AG04450 (cell line): ENCODE measurements at regions not wholly inside any gene's neighbourhood (a gene's known extent, or its start where the extent isn't known, plus 50 kb on each side); places are given as distances from the start of the nearest gene placed in this dataset.
"Not testable (repeated sequence)": the region's sequence is repeated elsewhere in the genome, so short reads cannot be mapped to it uniquely, and the experiment has no call there.

Source experiments
- CTCF ChIA-PET: fragments of 300-600, 350-600 bp; formaldehyde crosslinking; extraction: SDS; loops from one replicate; lab custom pipeline; 2022; ENCODE audit warnings: antibody characterized with exemption, inconsistent platforms; lab: Charles Lee
- POLR2A ChIA-PET: fragments of 350-600 bp; formaldehyde crosslinking; extraction: SDS; loops from one replicate; lab custom pipeline; 2021; ENCODE audit warnings: antibody characterized with exemption, inconsistent platforms; lab: Yijun Ruan, JAX
- DNase-seq: peaks from one replicate; pipeline ENCODE4 v3.0.0-alpha.2; 2011; ENCODE audit warnings: low read depth, low spot score
- H3K27ac ChIP-seq: one replicate; pipeline ENCODE4 v1.5.1; 2012; ENCODE audit warnings: low read depth, low read length, control low read depth
- H3K27me3 ChIP-seq: one replicate; pipeline ENCODE4 v1.6.0; 2012; ENCODE audit warnings: low read length; ENCODE audit not compliant: control insufficient read depth, insufficient read depth
- H3K4me3 ChIP-seq: 2 replicates; pipeline ENCODE4 v1.5.1; 2011; ENCODE audit warnings: mild to moderate bottlenecking, low read depth, low read length, control low read depth
- H3K9me3 ChIP-seq: 2 replicates; pipeline ENCODE4 v1.5.1; 2012; ENCODE audit warnings: low read length; ENCODE audit not compliant: control insufficient read depth, insufficient read depth
- TF ChIP-seq, protein P1 (sequence below): IDR thresholded peaks from 2 replicates; pipeline ENCODE4 v1.5.1; 2011; ENCODE audit warnings: low read depth, low read length, control low read depth, inconsistent platforms

GRCh38 chr6:109251839-109252238 is 130.4 kb downstream of the CD164 start:
- Histone ChIP-seq H3K4me3 (no peak overlapping the region), H3K9me3 (no peaks in the 10 kb centered on the region), H3K27ac (no peak overlapping the region), H3K27me3 (peaks cover 6% of the 10 kb centered on the region)
- POLR2A ChIA-PET = no interaction called here
- no peak for DNase-seq
- TF ChIP-seq, protein P1, sequence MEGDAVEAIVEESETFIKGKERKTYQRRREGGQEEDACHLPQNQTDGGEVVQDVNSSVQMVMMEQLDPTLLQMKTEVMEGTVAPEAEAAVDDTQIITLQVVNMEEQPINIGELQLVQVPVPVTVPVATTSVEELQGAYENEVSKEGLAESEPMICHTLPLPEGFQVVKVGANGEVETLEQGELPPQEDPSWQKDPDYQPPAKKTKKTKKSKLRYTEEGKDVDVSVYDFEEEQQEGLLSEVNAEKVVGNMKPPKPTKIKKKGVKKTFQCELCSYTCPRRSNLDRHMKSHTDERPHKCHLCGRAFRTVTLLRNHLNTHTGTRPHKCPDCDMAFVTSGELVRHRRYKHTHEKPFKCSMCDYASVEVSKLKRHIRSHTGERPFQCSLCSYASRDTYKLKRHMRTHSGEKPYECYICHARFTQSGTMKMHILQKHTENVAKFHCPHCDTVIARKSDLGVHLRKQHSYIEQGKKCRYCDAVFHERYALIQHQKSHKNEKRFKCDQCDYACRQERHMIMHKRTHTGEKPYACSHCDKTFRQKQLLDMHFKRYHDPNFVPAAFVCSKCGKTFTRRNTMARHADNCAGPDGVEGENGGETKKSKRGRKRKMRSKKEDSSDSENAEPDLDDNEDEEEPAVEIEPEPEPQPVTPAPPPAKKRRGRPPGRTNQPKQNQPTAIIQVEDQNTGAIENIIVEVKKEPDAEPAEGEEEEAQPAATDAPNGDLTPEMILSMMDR = no peak
- CTCF ChIA-PET = no interaction called here

- POLR2A ChIA-PET, H3K4me3 ChIP-seq, H3K9me3 ChIP-seq, H3K27me3 ChIP-seq, DNase-seq, H3K27ac ChIP-seq, CTCF ChIA-PET: not testable (repeated sequence)
Observed at GRCh38 chr6:109250544-109251156, 131.6 kb downstream of the CD164 start.

DNA sequence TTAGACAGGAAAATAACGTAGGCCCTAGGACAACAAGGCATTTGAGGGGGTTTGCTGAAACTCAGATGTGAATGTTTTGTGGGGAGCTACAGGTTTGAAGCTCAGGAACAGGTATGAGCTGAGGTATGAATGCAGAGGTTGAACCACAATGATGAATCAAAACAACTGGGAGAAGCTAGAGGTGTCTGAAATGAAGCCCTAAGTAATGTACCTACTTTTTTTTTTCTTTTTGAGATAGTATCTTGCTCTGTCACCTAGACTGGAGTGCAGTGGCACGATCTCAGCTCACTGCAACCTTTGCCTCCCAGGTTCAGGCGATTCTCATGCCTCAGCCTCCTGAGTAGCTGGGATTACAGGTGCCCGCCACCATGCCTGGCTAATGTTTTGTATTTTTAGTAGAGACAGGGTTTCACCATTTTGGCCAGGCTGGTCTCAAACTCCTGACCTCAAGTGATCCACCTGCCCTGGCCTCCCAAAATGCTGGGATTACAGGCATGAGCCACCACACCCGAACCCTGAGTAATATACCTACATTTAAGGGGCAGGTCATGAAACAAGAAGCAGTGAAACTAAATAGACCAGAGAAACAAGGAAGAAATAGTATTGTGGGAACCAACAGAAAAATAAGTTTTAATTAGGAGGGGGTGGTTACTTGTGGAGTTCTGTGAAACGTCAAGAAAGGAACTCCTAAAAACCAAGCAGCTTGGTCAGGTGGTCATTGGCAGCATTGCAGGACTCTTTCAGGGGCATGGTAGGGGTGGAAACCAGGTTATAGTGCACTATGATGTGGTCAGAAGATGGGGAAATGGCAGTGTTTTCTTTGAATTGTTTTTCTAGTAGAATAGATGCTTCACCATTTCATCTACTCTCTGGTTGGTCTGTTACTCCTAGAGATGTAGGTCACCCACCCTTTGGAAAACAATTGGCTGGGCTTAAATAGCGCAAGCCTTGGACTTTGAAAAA is 138.1 kb downstream of the CD164 start:
- H3K9me3 ChIP-seq = no peaks in the 10 kb centered on the region
- TF ChIP-seq, protein P1 = no peak
- CTCF ChIA-PET = interaction anchor here (0.6 kb wide), 1 partner anchor 814 kb away, joined by 3 read pairs; no protein-coding TSS in a partner anchor
- H3K27me3 ChIP-seq = no peaks in the 10 kb centered on the region
- no peak for DNase-seq
- no peak overlapping the region for H3K4me3 ChIP-seq
- H3K27ac ChIP-seq = no peak overlapping the region
- POLR2A ChIA-PET = no interaction called here

DNA sequence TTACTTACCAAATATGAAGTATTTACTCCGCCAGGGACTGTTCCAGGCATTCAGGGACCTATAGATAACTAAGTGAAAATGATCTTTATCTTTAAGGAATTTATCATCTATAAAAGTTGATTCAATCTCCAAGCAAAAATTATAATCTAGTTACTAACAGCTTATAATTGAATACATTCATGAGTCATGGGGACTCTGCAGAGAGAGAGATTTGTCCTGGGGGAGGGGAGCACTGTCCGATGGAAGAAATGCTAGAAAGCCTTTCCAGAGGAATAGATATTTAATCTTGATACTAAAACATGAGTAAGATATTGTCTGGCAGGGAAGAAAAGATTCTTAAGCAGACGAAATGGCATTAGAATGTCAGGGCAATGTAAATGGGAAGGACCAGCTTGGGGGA is 139.3 kb downstream of the CD164 start:
- H3K4me3 ChIP-seq = no peak overlapping the region
- DNase-seq = no peak

DNA sequence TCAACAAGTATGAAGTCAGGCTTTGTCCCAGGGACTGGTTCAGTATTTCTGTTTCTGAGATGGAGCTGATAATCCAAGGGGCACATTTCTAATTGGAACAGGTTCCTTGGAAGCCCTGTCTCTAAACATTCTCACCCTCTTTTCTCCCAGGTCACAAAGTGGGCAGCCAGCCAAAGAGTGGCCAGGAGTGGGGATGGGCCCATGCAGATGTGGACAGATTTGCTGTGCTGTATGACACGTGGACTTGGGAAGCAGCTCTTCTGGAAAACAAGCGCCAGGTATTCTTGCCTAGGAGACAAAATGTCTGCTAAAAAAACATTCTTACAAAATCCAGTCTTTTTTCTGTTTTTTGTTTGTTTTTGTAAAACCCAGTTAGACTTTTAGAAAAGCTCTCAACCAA is 140.2 kb downstream of the CD164 start:
- Histone ChIP-seq H3K27ac (no peak overlapping the region), H3K9me3 (no peaks in the 10 kb centered on the region), H3K27me3 (no peaks in the 10 kb centered on the region), H3K4me3 (no peak overlapping the region)
- no peak for DNase-seq
- CTCF ChIA-PET = no interaction called here
- POLR2A ChIA-PET = no interaction called here
- TF ChIP-seq, protein P1 = no peak

More for the DNA sequence above, 139.3 kb downstream of the CD164 start:
- H3K9me3 ChIP-seq = no peaks in the 10 kb centered on the region
- ChIA-PET POLR2A (no interaction called here), CTCF (no interaction called here)
- no peaks in the 10 kb centered on the region for H3K27me3 ChIP-seq
- TF ChIP-seq, protein P1 = no peak
- H3K27ac ChIP-seq = no peak overlapping the region
